NT2/D1 (cell line): ENCODE measurements at regions not wholly inside any gene's neighbourhood (a gene's known extent, or its start where the extent isn't known, plus 50 kb on each side); places are given as distances from the start of the nearest gene placed in this dataset.

Source experiments
- SUZ12 ChIP-seq: IDR thresholded peaks from 2 replicates; pipeline ENCODE4 v1.6.1; 2011; ENCODE audit not compliant: insufficient read length, insufficient read depth; ENCODE audit errors: extremely low read depth
- YY1 ChIP-seq: IDR thresholded peaks from 2 replicates; pipeline ENCODE4 v1.6.1; 2011; ENCODE audit not compliant: insufficient read length, insufficient read depth

DNA sequence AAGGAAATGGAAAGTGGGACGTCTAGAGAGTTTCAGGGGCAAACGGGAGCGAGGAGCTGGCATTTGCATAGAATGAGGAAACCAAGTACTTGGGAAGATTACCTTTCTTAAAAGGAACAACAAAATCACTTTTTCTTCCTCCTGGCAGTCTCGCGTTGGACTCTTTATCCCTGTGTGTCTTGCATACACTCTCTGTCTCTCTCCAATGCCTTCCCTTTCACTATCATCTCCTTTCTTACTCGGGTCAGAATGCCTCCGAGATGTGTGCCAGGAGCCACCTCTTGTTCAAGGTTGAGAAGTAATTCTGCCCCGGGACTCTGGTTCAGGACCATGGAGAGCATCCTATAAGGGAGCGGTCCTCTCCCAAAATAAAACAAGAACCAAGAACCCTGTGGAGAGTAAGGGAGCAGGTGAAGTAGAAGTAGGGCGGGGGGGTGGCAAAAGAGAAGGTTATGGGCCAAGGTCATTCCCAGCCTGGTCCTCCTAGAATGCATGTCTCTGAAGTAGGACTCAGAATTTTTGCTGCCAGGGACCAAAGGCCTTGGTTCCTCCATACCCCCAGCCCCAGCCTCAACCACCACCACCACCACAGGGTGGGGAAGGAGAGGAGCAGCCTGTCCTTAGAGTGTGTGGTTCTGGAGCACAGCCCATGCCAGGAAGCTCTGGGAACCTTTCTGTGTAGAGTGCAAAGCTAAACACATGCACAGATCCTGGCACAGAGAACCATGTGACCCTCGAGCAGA is 72.1 kb upstream of the ARAP3 start:
- TF ChIP-seq YY1, result no peak
- no peak for TF ChIP-seq SUZ12
